ENCODE measurements at regions not wholly inside any gene's neighbourhood (a gene's known extent, or its start where the extent isn't known, plus 50 kb on each side); places are given as distances from the start of the nearest gene placed in this dataset.
A peak's percentile ranks its signal among the peaks of the same experiment; 100 is the strongest.

- H3K36me3 ChIP-seq (ENCODE audit: control insufficient read depth in 1 of 2, insufficient read depth in 2 of 2, low read length in 2 of 2), result no peaks in the 10 kb centered on the region
- H3K4me2 ChIP-seq (ENCODE audit: low read length), result no peak overlapping the region
- no peak overlapping the region for H3K27ac ChIP-seq (ENCODE audit: low read depth, low read length)
- no peaks in the 10 kb centered on the region for H3K79me2 ChIP-seq (ENCODE audit: insufficient read depth, low read length)
- no peak overlapping the region for H3K9ac ChIP-seq (ENCODE audit: low read length)
- H3K4me3 ChIP-seq (replicated peaks in 1 of 2; ENCODE audit: low read depth in 1 of 2, low read length in 2 of 2), result no peak overlapping the region
- no peaks in the 10 kb centered on the region for H3K9me2 ChIP-seq (ENCODE audit: insufficient read depth)
- no peak for ATAC-seq
- BruUV-seq (replicated peaks), result no TSS peak
- CTCF ChIA-PET, result no interaction called here
- H3K9me3 ChIP-seq (ENCODE audit: control insufficient read depth in 1 of 2, insufficient read depth in 1 of 2, low read depth in 1 of 2, low read length in 2 of 2), result no peaks in the 10 kb centered on the region
- H3K27me3 ChIP-seq (ENCODE audit: insufficient read depth, low read length), result no peaks in the 10 kb centered on the region
- TF ChIP-seq EZH2 (IDR thresholded peaks at IDR 0.05) (no peak), JUND (IDR thresholded peaks at IDR 0.05) (no peak), ATF3 (IDR thresholded peaks at IDR 0.05) (no peak), SRF (IDR thresholded peaks at IDR 0.05; ENCODE audit: low read depth) (no peak), TCF7L2 (IDR thresholded peaks at IDR 0.05; ENCODE audit: borderline replicate concordance, extremely low read depth, insufficient read depth, insufficient read length) (no peak), ZFX (IDR thresholded peaks at IDR 0.05) (no peak)
- TF ChIP-seq, protein P1, sequence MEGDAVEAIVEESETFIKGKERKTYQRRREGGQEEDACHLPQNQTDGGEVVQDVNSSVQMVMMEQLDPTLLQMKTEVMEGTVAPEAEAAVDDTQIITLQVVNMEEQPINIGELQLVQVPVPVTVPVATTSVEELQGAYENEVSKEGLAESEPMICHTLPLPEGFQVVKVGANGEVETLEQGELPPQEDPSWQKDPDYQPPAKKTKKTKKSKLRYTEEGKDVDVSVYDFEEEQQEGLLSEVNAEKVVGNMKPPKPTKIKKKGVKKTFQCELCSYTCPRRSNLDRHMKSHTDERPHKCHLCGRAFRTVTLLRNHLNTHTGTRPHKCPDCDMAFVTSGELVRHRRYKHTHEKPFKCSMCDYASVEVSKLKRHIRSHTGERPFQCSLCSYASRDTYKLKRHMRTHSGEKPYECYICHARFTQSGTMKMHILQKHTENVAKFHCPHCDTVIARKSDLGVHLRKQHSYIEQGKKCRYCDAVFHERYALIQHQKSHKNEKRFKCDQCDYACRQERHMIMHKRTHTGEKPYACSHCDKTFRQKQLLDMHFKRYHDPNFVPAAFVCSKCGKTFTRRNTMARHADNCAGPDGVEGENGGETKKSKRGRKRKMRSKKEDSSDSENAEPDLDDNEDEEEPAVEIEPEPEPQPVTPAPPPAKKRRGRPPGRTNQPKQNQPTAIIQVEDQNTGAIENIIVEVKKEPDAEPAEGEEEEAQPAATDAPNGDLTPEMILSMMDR (IDR thresholded peaks at IDR 0.05 in 2 of 3, conservative IDR thresholded peaks at IDR 0.05 in 1 of 3; ENCODE audit: borderline replicate concordance in 1 of 3, insufficient read depth in 1 of 3, low read depth in 2 of 3, low read length in 2 of 3), result no peak
- POLR2A ChIA-PET, result no interaction called here
- H4K20me1 ChIP-seq (ENCODE audit: insufficient read depth), result no peaks in the 10 kb centered on the region
- RAD21 ChIA-PET (ENCODE audit: low non-redundant PET in 1 of 2, low total read pairs in 2 of 2, uncharacterized antibody in 2 of 2, unreplicated experiment in 2 of 2), result no interaction called here
- intact Hi-C loops (cut with micrococcal nuclease), result no loop called here
- DNase-seq (ENCODE audit: low read depth, low spot score), result no peak
- no peaks in the 10 kb centered on the region for H3K4me1 ChIP-seq (ENCODE audit: control insufficient read depth in 1 of 2, insufficient read depth in 2 of 2, low read length in 2 of 2)
- H2AFZ ChIP-seq (ENCODE audit: low read depth, low read length, poor library complexity, severe bottlenecking), result no peak overlapping the region
These were observed 970.2 kb downstream of the EFNB2 start for GRCh38 chr13:105565136-105565727.

GRCh38 chr13:105552078-105552477, 983.4 kb downstream of the EFNB2 start:
- CTCF ChIA-PET, result no interaction called here
- no peaks in the 10 kb centered on the region for H3K9me3 ChIP-seq (ENCODE audit: control insufficient read depth in 1 of 2, insufficient read depth in 1 of 2, low read depth in 1 of 2, low read length in 2 of 2)
- H3K9ac ChIP-seq (ENCODE audit: low read length), result no peak overlapping the region
- ATAC-seq (no peak), DNase-seq (ENCODE audit: low read depth, low spot score) (no peak)
- no peaks in the 10 kb centered on the region for H3K9me2 ChIP-seq (ENCODE audit: insufficient read depth)
- no peaks in the 10 kb centered on the region for H3K4me1 ChIP-seq (ENCODE audit: control insufficient read depth in 1 of 2, insufficient read depth in 2 of 2, low read length in 2 of 2)
- no peaks in the 10 kb centered on the region for H3K79me2 ChIP-seq (ENCODE audit: insufficient read depth, low read length)
- H3K27me3 ChIP-seq (ENCODE audit: insufficient read depth, low read length), result no peaks in the 10 kb centered on the region
- intact Hi-C loops (cut with micrococcal nuclease), result no loop called here
- POLR2A ChIA-PET, result no interaction called here
- H2AFZ ChIP-seq (ENCODE audit: low read depth, low read length, poor library complexity, severe bottlenecking), result no peak overlapping the region
- no peak overlapping the region for H3K27ac ChIP-seq (ENCODE audit: low read depth, low read length)
- H4K20me1 ChIP-seq (ENCODE audit: insufficient read depth), result no peaks in the 10 kb centered on the region
- H3K36me3 ChIP-seq (ENCODE audit: control insufficient read depth in 1 of 2, insufficient read depth in 2 of 2, low read length in 2 of 2), result no peaks in the 10 kb centered on the region
- BruUV-seq (replicated peaks), result no TSS peak
- H3K4me3 ChIP-seq (replicated peaks in 1 of 2; ENCODE audit: low read depth in 1 of 2, low read length in 2 of 2), result no peak overlapping the region
- H3K4me2 ChIP-seq (ENCODE audit: low read length), result no peak overlapping the region
- RAD21 ChIA-PET (ENCODE audit: low non-redundant PET in 1 of 2, low total read pairs in 2 of 2, uncharacterized antibody in 2 of 2, unreplicated experiment in 2 of 2), result no interaction called here
- 0 out of 2 replicates have a peak, but pooled peaks have one; percentile 20 for TF ChIP-seq CEBPB (IDR thresholded peaks at IDR 0.05; ENCODE audit: low read depth)
- TF ChIP-seq SRF (IDR thresholded peaks at IDR 0.05; ENCODE audit: low read depth), result no peak
- TF ChIP-seq SIN3A (IDR thresholded peaks at IDR 0.05; ENCODE audit: low read depth), result no peak
- no peak for TF ChIP-seq ATF3 (IDR thresholded peaks at IDR 0.05)
- no peak for TF ChIP-seq TCF7L2 (IDR thresholded peaks at IDR 0.05; ENCODE audit: borderline replicate concordance, extremely low read depth, insufficient read depth, insufficient read length)
- no peak for TF ChIP-seq YY1 (IDR thresholded peaks at IDR 0.05; ENCODE audit: extremely low read depth, insufficient replicate concordance, low read depth, low read length)
- TF ChIP-seq MAX (IDR thresholded peaks at IDR 0.05), result 0 out of 2 replicates have a peak, but pooled peaks have one; percentile 18
- no peak for TF ChIP-seq EZH2phosphoT487 (IDR thresholded peaks at IDR 0.05; ENCODE audit: borderline replicate concordance)
- no peak for TF ChIP-seq JUND (IDR thresholded peaks at IDR 0.05)
- TF ChIP-seq POLR2AphosphoS5 (IDR thresholded peaks at IDR 0.05; ENCODE audit: low read depth, low read length), result no peak
- no peak for TF ChIP-seq ZBTB33 (IDR thresholded peaks at IDR 0.05; ENCODE audit: extremely low read depth, insufficient replicate concordance, low read length)
- peak; percentile 67 for TF ChIP-seq EGR1 (IDR thresholded peaks at IDR 0.05; ENCODE audit: low read depth)
- no peak for TF ChIP-seq FOSL1 (IDR thresholded peaks at IDR 0.05; ENCODE audit: low read depth)

All from HCT116 (cell line).